Fibroblast of lung (primary cell): ENCODE measurements at regions not wholly inside any gene's neighbourhood (a gene's known extent, or its start where the extent isn't known, plus 50 kb on each side); places are given as distances from the start of the nearest gene placed in this dataset.

ENCODE experiments used
- CTCF ChIP-seq, 2 donors: IDR thresholded peaks in 1 of 2; conservative IDR thresholded peaks in 1 of 2; 1 replicate in 1 of 2; 2 replicates in 1 of 2; pipeline ENCODE4 v1.5.1; 2011 to 2012; ENCODE audit warnings: low read length in 2 of 2, control low read depth in 1 of 2, inconsistent platforms in 1 of 2, low read depth in 1 of 2, mild to moderate bottlenecking in 1 of 2
- EZH2 ChIP-seq: IDR thresholded peaks from 2 replicates; pipeline ENCODE4 v1.5.1; 2012; ENCODE audit warnings: low read length, control low read depth, mild to moderate bottlenecking; ENCODE audit errors: missing control alignments

- no peak for TF ChIP-seq CTCF (conservative IDR thresholded peaks at IDR 0.05 in 1 of 2, IDR thresholded peaks at IDR 0.05 in 1 of 2; ENCODE audit: low read depth in 1 of 2, low read length in 2 of 2)
- no peak for TF ChIP-seq EZH2
Observed at GRCh38 chr18:63065172-63065571, 254.4 kb downstream of the BCL2 start.
